ENCODE measurements at regions not wholly inside any gene's neighbourhood (a gene's known extent, or its start where the extent isn't known, plus 50 kb on each side); places are given as distances from the start of the nearest gene placed in this dataset.

GRCh38 chr18:40407909-40408308 is 1547.1 kb upstream of the PIK3C3 start:
- H2AFZ ChIP-seq (ENCODE audit: low read depth, low read length) = no peak overlapping the region
- intact Hi-C loops (cut with micrococcal nuclease) = no loop called here
- no peaks in the 10 kb centered on the region for H3K9me1 ChIP-seq (replicated peaks; ENCODE audit: control insufficient read depth, extremely low read depth, insufficient read depth, low read length)
- no peak overlapping the region for H3K4me3 ChIP-seq (replicated peaks in 1 of 3; ENCODE audit: insufficient read depth in 1 of 3, low read depth in 1 of 3, low read length in 3 of 3)
- no peaks in the 10 kb centered on the region for H3K4me1 ChIP-seq (ENCODE audit: control insufficient read depth, extremely low read depth, insufficient read depth, low read length)
- no peaks in the 10 kb centered on the region for H3K9me3 ChIP-seq (replicated peaks; ENCODE audit: control insufficient read depth, insufficient read depth, low read length)
- H3K27me3 ChIP-seq (ENCODE audit: control insufficient read depth in 2 of 2, insufficient read depth in 2 of 2, low read length in 2 of 2) = peaks cover 0 to 4% of the 10 kb centered on the region in 2 experiments
- H3K79me2 ChIP-seq (ENCODE audit: control insufficient read depth, insufficient read depth, low read length) = no peaks in the 10 kb centered on the region
- ChIA-PET CTCF (interaction anchor here (0.9 kb wide), 1 partner anchor 18 kb away, joined by 3 read pairs; no protein-coding TSS in a partner anchor), POLR2A (no interaction called here)
- no peak for FAIRE-seq
- BruUV-seq (replicated peaks) = no TSS peak
- dilution Hi-C loops (cut with MboI; ENCODE audit: extremely low pct_ligation_motif_present, low sequenced_read_pairs) = no loop called here
- H3K9ac ChIP-seq (replicated peaks; ENCODE audit: extremely low read depth, insufficient read depth, low read length) = no peak overlapping the region
- H3K36me3 ChIP-seq (ENCODE audit: control insufficient read depth in 2 of 2, extremely low read depth in 1 of 2, insufficient read depth in 2 of 2, low read length in 2 of 2) = no peaks in the 10 kb centered on the region
- TF ChIP-seq GATA2 (IDR thresholded peaks at IDR 0.05; ENCODE audit: insufficient read depth, insufficient read length, low read depth, low read length) = no peak
- H3K27ac ChIP-seq (ENCODE audit: insufficient read depth, low read depth, low read length) = no peak overlapping the region
- H3K4me2 ChIP-seq (ENCODE audit: insufficient read depth, low read length) = no peak overlapping the region
- DNase-seq (ENCODE audit: low read depth, low spot score) = no peak
- H4K20me1 ChIP-seq (replicated peaks; ENCODE audit: control insufficient read depth, extremely low read depth, insufficient read depth, low read length) = no peaks in the 10 kb centered on the region

GRCh38 chr18:40404284-40404683 is 1550.8 kb upstream of the PIK3C3 start:
- BruUV-seq (replicated peaks) = no TSS peak
- FAIRE-seq = no peak
- Histone ChIP-seq H2AFZ (ENCODE audit: low read depth, low read length) (no peak overlapping the region), H3K4me1 (ENCODE audit: control insufficient read depth, extremely low read depth, insufficient read depth, low read length) (no peaks in the 10 kb centered on the region), H3K4me3 (replicated peaks in 1 of 3; ENCODE audit: insufficient read depth in 1 of 3, low read depth in 1 of 3, low read length in 3 of 3) (no peak overlapping the region), H3K9ac (replicated peaks; ENCODE audit: extremely low read depth, insufficient read depth, low read length) (no peak overlapping the region), H3K9me1 (replicated peaks; ENCODE audit: control insufficient read depth, extremely low read depth, insufficient read depth, low read length) (no peaks in the 10 kb centered on the region), H3K79me2 (ENCODE audit: control insufficient read depth, insufficient read depth, low read length) (no peaks in the 10 kb centered on the region), H3K9me3 (replicated peaks; ENCODE audit: control insufficient read depth, insufficient read depth, low read length) (no peaks in the 10 kb centered on the region), H3K36me3 (ENCODE audit: control insufficient read depth in 2 of 2, extremely low read depth in 1 of 2, insufficient read depth in 2 of 2, low read length in 2 of 2) (no peaks in the 10 kb centered on the region), H3K27ac (ENCODE audit: insufficient read depth, low read depth, low read length) (no peak overlapping the region), H3K4me2 (ENCODE audit: insufficient read depth, low read length) (no peak overlapping the region), H4K20me1 (replicated peaks; ENCODE audit: control insufficient read depth, extremely low read depth, insufficient read depth, low read length) (no peaks in the 10 kb centered on the region), H3K27me3 (ENCODE audit: control insufficient read depth in 2 of 2, insufficient read depth in 2 of 2, low read length in 2 of 2) (peaks cover 0 to 4% of the 10 kb centered on the region in 2 experiments)
- TF ChIP-seq MYC (IDR thresholded peaks at IDR 0.05; ENCODE audit: low read depth, low read length) = no peak
- TF ChIP-seq MAX (IDR thresholded peaks at IDR 0.05; ENCODE audit: insufficient read depth, insufficient read length) = no peak
- TF ChIP-seq JUN (IDR thresholded peaks at IDR 0.05; ENCODE audit: borderline replicate concordance, insufficient read depth, insufficient read length, low read depth) = no peak
- dilution Hi-C loops (cut with MboI; ENCODE audit: extremely low pct_ligation_motif_present, low sequenced_read_pairs) = no loop called here
- CTCF ChIA-PET = no interaction called here
- intact Hi-C loops (cut with micrococcal nuclease) = no loop called here
- POLR2A ChIA-PET = no interaction called here
- DNase-seq (ENCODE audit: low read depth, low spot score) = no peak

All from endothelial cell of umbilical vein (primary cell).